Loucy (cell line): ENCODE measurements at regions not wholly inside any gene's neighbourhood (a gene's known extent, or its start where the extent isn't known, plus 50 kb on each side); places are given as distances from the start of the nearest gene placed in this dataset.

Source experiments
- CTCF ChIP-seq: fragments of 200-600 bp; sonication (generic); conservative IDR thresholded peaks from 2 replicates; pipeline ENCODE4 v1.5.1; 2014; ENCODE audit warnings: mild to moderate bottlenecking, antibody characterized with exemption, low read length
- EZH2phosphoT487 ChIP-seq: fragments of 200-600 bp; IDR thresholded peaks from 2 replicates; pipeline ENCODE4 v1.6.1; 2018; ENCODE audit warnings: antibody characterized with exemption, mild to moderate bottlenecking, moderate library complexity, borderline replicate concordance

GRCh38 chr11:81332276-81332675 lies 1401.4 kb downstream of the FAM181B start:
- TF ChIP-seq CTCF, result no peak
- TF ChIP-seq EZH2phosphoT487, result no peak
